DMS153 treated with DMSO at 0.1 percent for 48 hours (cell line): ENCODE measurements at regions not wholly inside any gene's neighbourhood (a gene's known extent, or its start where the extent isn't known, plus 50 kb on each side); places are given as distances from the start of the nearest gene placed in this dataset.

Experiments
- DNase-seq: peaks from one replicate; lab custom pipeline; 2025; ENCODE audit not compliant: unreplicated experiment; lab: John Stamatoyannopoulos, UW

- no peak for DNase-seq
These were observed 69.8 kb upstream of the RAI2 start for GRCh38 chrX:17930850-17931249.

GRCh38 chrX:17923546-17923945 is 62.4 kb upstream of the RAI2 start:
- DNase-seq, result peak; percentile 5

GRCh38 chrX:17922303-17922702 is 61.2 kb upstream of the RAI2 start:
- peak; percentile 7 for DNase-seq

DNA sequence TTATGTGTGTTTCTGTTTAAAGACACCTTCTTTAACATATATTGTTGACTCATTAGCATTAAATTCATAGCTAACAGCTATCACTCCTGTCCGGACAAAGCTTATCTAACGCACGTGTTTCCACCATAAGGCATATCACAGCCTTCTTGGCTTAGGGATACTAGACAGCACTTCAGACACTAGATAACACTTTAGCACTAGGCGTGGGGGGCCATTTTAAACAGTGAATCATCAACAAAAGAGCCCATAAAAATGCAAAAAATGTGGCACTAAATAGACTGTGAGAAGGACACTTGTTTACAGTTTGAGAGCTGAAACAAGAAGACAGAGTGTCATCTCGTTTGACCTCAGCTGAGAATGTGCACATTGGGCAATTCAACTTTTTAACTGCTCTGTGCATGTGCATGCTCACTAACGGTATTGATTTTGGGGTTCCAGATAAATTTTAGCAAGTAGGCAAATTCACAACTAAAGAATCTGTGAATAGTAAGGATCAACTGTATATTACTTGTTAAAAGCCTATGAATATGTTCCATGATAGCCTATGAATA is 58.9 kb upstream of the RAI2 start:
- DNase-seq, result no peak

GRCh38 chrX:17917945-17918577 is 57.0 kb upstream of the RAI2 start:
- DNase-seq, result no peak

DNA sequence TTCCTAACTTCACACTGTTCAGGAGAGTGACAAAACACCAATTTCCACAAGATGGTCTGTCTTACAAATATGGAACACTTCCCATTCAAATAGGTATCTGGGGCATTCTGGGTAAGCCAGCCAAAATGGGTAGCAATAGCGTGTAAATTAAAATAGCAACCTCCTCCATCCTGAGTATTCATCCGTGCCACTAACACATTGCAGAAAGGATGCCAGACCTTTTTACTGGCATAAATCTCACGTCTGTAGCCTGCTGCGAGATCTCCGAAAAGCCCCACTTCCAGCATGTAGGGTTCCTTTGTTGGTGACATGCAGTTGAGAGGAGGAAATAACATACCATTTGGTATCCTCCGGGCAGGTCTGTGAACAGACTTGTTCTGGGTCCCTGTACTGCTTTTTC is 52.7 kb upstream of the RAI2 start:
- no peak for DNase-seq
